ENCODE measurements at regions not wholly inside any gene's neighbourhood (a gene's known extent, or its start where the extent isn't known, plus 50 kb on each side); places are given as distances from the start of the nearest gene placed in this dataset.

GRCh38 chr1:22323846-22324504 is 127.7 kb upstream of the ZBTB40 start:
- TF ChIP-seq CTCF (IDR thresholded peaks at IDR 0.05) = no peak
- no peak for TF ChIP-seq POLR2A (IDR thresholded peaks at IDR 0.05)
